HG02588 (cell line): ENCODE measurements at regions not wholly inside any gene's neighbourhood (a gene's known extent, or its start where the extent isn't known, plus 50 kb on each side); places are given as distances from the start of the nearest gene placed in this dataset.
"Not testable (repeated sequence)": the region's sequence is repeated elsewhere in the genome, so short reads cannot be mapped to it uniquely, and the experiment has no call there.

Experiments used
- ATAC-seq: cut with Tn5 transposase; IDR thresholded peaks from one replicate; pipeline ENCODE4 v1.9.1; 2021; ENCODE audit warnings: mild to moderate bottlenecking, moderate library complexity; ENCODE audit not compliant: unreplicated experiment

DNA sequence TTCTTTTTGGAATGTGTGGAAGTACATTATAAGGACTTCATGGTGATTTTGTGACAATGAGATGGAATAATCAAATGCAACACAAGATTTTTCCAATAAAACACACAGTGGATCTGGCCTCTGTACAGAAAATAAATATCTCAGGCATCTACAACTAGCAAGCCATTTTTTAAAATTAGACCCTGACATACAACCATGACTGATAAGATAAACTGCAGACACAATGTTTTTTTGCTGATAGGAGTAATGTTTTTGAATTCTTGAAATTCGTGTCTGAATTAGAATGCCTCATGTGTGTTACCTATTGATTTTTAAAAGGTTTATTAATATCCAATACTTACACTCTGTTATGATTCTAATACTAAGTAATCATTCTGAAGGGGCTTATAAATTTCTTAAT is 328.1 kb downstream of the HGF start:
- no peak for ATAC-seq

DNA sequence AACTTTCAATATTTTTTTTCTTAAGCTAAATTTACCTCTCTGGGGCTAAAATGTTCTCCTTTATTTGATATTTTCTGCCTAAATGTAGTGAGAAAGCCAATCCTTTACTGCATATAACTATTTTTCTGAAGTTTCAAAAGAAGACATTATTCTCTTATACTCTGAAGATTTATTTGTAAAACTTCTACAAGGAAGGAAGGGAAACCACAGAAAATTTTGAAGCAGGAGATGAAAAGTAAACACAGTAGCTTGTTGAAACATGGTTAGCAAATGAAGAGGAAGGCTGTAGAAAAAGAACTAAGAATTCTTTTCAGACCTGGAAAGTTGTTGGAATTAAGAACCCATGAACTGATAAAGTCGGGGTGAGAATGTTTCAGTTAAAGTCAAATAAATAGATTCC is 330.3 kb downstream of the HGF start:
- ATAC-seq: no peak

GRCh38 chr7:81437160-81437559 is 332.7 kb downstream of the HGF start:
- not testable (repeated sequence) for ATAC-seq

DNA sequence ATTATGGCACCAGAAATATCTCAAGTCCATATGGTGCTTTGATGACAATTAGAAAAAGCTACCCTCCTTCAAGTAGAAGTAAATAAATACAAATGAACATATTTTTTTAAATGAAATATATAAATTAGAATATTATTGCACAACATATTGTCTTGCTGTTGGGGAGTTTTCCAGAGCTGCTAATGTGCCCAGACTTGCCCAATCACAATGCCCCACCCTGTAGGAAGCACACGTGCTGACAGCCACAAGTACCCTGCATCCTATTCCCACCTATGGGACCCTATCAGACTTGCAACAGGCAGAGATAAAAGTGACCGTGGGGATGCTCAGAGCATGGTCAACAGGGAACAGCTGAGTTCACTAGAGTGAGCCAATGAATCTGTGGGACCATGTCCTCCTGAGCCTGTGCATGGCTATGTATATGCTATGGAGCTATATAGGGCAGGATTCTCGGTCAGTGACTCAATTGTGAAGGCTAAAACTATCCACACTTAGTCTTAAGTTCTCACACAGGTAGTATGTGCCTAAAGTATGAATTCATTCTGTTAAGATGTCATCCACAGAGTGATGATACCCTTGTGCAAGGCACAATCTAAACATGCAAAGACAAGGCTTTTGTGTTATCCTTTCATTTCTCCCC is 336.0 kb downstream of the HGF start:
- no peak for ATAC-seq

DNA sequence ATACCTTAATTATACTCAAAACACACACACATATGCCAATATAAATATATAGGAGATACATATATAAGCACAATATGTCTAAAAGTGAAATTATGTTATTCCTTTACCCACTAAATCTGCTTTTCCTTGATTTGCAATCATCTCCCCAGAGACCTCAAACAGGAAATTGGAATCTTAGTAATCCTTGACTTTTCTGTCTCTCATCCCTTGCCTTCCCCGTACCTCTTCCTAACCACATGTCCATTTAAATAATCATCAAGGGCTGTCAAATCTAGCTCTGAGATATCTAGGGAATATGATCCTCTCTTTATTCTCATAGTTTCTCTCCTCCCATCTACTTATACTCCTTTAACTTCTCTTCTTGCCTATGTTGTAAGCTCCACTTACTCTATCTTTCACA is 336.6 kb downstream of the HGF start:
- ATAC-seq: no peak

DNA sequence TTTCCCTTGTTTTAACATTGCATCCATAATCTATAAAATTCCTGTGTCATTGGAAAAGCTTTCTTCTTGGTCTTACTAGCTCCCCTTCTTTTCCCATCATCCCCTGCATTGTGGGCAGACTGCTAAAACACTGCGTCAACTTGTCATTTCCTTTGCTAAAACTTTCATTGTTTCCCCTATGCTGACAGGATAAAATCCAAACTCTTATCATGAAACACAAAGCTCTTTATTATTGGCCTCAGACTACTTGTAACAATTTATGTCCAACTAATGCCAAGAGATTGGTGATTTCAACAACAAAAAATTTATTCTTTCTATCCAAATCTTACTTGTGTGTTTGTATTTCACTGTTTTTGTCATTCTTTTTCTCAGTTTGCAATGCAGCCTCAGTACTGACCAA is 339.1 kb downstream of the HGF start:
- ATAC-seq: no peak

DNA sequence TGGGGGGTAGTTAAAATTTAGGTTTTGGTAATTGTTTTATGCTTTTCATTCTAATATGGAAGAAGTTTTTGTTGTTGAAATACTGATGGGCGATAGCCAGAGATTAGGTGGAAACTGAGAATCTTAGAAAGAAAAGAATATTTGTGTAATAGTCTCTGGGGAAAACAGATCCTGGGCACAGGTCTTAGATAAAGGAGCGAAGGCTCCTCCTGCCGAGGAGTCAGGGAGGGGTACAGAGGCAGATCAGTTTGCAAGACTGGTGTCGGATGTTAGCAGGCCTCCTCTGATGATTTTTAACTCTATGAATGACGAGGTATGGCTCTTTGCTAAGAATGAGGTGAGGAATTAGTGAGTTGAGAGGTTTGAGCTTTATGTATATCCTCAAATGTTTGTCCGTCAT is 339.7 kb downstream of the HGF start:
- no peak for ATAC-seq

DNA sequence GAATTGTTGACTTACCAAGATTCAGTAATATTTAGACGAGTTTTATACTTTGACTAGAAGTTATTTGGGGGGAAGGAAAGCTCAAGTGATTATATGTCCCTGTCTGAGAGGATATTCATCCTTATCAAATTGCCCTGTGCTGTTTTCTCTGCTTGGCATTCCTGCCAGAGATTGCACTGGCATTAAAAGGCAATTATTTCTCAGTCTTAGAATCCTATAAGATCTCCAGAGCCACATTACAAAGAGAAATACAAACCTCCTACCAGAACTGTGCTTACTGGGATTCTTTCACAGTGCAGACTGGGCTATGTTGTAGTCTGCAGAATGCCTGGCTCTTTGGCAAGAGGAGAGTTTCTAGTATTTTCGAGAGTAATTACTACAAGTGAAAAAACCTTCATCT is 342.4 kb downstream of the HGF start:
- no peak for ATAC-seq

DNA sequence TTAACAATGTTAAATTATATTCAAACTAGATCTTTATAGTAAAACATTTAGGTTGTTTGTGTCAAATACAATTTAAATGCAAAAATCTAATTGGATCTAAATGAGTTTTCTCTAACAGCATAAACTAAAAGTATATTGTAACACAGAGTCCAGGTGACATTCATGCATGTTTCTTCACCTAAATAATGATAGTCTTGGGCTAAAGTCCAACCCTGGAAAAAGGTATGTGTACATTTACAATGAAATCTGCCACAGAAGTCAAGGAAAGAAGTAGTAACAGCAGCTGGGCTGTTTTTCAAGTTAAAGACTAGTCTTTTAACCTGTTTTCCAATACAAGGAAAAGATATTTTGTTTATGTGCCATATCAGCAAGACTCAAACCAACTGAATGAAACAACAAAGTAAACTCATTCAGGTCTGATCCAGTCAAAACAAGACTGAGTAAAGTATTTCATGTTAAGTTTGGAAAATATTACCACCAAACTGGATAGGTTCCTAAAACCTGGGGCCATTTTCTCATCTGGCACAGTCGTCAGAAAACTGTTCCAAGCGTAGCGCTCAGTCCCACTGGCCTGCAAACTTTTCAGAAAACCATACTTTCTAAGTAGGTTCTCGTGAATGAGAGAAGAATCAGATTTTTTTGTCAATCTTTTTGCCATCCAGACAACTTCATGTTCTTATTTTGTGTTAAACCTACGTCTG is 349.2 kb downstream of the HGF start:
- no peak for ATAC-seq

DNA sequence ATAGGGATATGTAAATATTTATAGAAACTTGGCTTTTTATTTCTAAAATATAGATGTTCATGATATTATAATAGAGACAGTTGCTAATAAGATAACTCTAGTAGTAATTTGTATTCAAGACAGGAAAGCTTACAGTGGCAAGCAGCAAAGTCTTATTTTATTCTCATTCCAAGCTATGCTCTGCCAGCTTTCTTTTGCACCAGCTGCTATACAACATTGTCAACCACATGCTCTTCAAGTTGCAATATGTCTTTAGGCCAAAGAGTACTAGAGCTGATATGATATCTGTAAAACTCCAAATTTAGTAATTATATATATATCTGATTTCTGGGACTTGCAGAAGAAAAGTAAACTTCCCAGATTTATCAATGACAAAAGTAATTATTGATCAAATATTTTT is 350.1 kb downstream of the HGF start:
- no peak for ATAC-seq

- ATAC-seq: no peak
Measured at GRCh38 chr7:81416659-81417058, 353.2 kb downstream of the HGF start.

DNA sequence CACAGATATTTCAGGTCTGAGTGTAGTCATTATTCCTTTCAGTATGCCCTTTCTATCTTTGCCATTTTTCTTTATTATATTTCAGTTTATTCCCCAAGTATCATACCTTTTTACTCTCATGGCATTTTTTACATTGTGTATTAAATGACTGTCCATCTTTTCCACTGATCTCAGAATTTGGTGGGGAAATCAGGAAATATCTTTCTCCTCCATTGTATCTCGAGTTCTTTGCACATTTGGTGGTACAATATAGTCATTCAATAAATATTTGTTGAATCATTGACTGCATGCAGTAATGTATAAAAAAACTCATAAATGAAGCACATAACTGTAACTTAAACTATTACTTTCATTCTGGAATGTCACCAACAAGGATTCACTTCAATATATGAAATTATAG is 354.7 kb downstream of the HGF start:
- no peak for ATAC-seq

- ATAC-seq: no peak
Measured at GRCh38 chr7:81414411-81414810, 355.4 kb downstream of the HGF start.

- no peak for ATAC-seq
Measured at GRCh38 chr7:81410471-81411117, 359.3 kb downstream of the HGF start.

DNA sequence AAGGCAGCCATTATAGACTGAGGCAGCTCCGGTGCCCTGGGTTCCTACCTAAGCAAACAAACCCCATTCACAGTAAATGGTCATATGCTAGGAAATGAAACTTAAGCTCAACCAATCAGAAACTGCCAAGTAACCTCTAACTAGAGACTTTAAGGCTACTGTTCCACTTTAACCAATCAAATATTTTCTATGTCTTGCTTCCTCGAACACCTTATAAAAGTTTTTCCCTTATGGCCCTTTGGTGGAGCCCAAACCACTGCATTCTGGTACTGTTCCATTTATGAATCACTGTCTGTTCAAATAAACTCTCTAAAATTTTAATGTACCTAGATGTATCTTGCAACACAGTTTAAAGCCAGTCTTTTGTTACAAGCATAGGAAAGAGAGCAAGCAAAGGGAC is 361.1 kb downstream of the HGF start:
- ATAC-seq: no peak

DNA sequence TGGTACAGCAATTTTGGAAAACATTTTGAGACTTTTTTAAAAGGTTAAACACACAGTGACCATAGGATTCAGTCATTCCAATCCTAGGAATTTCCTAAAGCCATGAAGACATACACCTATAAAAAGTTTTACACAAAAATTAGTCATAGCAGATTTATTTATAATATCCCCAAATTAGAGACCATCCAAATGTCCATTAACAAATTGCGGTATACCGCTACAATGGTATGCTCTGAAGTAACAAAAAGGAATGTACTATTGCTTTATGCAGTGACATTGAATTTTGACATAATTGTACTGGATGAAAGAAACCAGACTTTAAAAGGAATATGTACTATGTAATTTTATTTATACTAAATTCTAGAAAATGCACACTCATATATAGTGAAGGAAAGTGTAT is 362.8 kb downstream of the HGF start:
- ATAC-seq: no peak

- ATAC-seq: no peak
Measured at GRCh38 chr7:81404669-81405068, 365.2 kb downstream of the HGF start.

DNA sequence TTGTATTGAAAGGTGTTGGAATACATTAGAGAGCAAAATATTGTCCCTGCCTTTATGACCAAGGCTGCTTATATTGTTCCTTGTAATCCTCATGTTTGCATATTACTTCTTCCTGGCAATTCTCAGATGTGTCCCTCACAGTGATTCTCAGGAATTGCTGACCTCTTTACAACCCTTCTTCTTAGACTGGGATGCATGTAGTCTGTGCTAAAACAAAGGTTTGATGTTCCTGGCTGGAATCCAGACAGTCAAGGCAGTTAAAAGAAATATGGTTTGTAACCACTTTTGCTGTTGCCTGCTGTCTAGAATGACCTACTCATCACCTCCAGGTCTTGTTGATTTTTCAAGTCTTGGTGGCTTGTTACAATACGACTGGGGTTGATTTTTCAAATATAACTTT is 367.6 kb downstream of the HGF start:
- no peak for ATAC-seq

GRCh38 chr7:81399471-81399870 is 370.4 kb downstream of the HGF start:
- no peak for ATAC-seq

- no peak for ATAC-seq
Measured at GRCh38 chr7:81394029-81394428, 375.8 kb downstream of the HGF start.

- ATAC-seq: no peak
Measured at GRCh38 chr7:81393018-81393417, 376.8 kb downstream of the HGF start.

DNA sequence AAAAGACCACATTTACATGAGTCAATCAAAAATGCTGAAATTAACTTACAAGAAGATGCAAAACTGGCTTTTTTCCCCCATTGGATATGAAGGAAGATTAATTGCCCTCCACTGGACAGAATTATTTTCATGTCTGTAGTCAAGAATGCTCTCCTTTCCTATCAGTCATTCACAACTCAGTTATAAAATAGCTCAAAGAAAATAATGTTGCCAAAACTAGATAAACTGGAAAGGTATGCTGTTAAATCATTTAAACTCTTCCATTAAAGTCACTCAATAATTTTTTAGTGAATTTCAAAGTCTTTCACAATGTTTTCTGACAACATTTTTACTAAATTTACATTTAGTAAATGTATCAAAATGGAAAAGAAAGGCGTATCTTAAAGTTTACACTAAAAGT is 384.5 kb downstream of the HGF start:
- ATAC-seq: no peak
